ENCODE measurements at regions not wholly inside any gene's neighbourhood (a gene's known extent, or its start where the extent isn't known, plus 50 kb on each side); places are given as distances from the start of the nearest gene placed in this dataset.

DNA sequence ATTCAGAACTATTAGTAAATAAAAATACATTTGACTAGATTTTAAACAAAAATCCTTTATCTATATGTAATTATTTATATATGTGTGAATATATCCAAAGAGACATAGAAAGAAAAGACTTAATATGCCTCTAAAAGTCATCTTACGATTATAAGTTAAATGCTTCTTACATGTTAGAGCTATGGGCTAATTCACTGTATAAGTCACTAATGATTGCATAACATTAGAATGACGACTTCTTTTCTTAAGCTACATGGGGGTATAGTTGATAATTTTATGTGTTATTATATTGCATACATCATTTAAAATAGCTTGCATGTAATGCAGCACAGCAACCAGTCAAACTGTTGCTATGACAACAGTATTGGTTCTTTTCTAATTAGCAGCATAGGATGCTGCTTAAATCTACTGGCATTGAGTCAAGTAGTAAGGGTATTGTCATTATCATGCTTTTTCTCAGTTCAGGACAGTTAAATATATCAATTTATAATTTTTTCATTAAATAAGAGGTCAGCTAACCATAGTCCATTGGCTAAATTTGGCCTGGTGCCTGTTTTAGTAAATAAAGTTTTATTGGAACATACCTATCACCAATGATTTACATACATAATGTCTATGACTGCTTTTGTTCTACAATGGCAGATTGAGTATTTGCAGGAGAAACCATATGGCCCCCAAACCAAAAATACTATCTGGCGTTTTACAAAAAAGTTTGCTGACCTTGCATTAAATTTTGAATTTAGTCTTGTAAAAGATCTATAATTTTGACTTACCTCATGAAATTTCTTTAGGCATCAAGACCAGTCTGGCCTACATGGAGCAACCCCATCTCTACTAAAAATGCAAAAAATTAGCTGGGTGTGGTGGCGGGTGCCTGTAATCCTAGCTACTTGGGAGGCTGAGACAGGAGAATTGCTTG lies 207.7 kb upstream of the ZSWIM2 start:
- ChIA-PET POLR2A (no interaction called here), SMC1A (ENCODE audit: uncharacterized antibody, unreplicated experiment) (interaction anchor here (0.7 to 1.1 kb wide), 4 partner anchors 95 to 533 kb away, joined by 3 read pairs; no protein-coding TSS in a partner anchor), RAD21 (ENCODE audit: unreplicated experiment) (no interaction called here), CTCF (interaction anchor here (0.6 kb wide), 1 partner anchor 154 kb away, joined by 3 read pairs; no protein-coding TSS in a partner anchor)
- Histone ChIP-seq H3K36me3 (ENCODE audit: control insufficient read depth in 2 of 2, insufficient read depth in 2 of 2, low read length in 1 of 2) (no peaks in the 10 kb centered on the region), H4K20me1 (ENCODE audit: control insufficient read depth, insufficient read depth) (no peaks in the 10 kb centered on the region), H3K9ac (ENCODE audit: control insufficient read depth, insufficient read depth, low read length) (no peak overlapping the region), H3K27ac (ENCODE audit: control insufficient read depth, insufficient read depth) (no peak overlapping the region), H3K4me1 (ENCODE audit: control insufficient read depth, insufficient read depth, low read length) (no peaks in the 10 kb centered on the region), H3K4me2 (ENCODE audit: control insufficient read depth, insufficient read depth) (no peak overlapping the region), H2AFZ (ENCODE audit: control insufficient read depth, low read depth, low read length) (no peak overlapping the region), H3K9me3 (replicated peaks; ENCODE audit: control insufficient read depth, insufficient read depth, low read length) (no peaks in the 10 kb centered on the region), H3K4me3 (no peak overlapping the region), H3K27me3 (replicated peaks in 1 of 2; ENCODE audit: control insufficient read depth in 2 of 2, insufficient read depth in 2 of 2, low read length in 1 of 2) (no peaks in the 10 kb centered on the region; a peak in 2 of 4 replicates), H3K79me2 (ENCODE audit: control insufficient read depth, insufficient read depth, low read length) (no peaks in the 10 kb centered on the region)
- ATAC-seq (no peak), DNase-seq (ENCODE audit: low read depth, low spot score) (no peak), FAIRE-seq (no peak)
- in situ Hi-C loops (cut with MboI) (no loop called here), intact Hi-C loops (cut with micrococcal nuclease; ENCODE audit: unreplicated experiment) (loop anchor here (10.0 kb wide), 1 partner anchor 388 kb away; the partner anchor contains the start of gene CALCRL)
- WGBS (ENCODE audit: insufficient coverage, insufficient replicate concordance, low lambda C conversion rate, missing lambda C conversion rate): 29% methylated on average over 4 of the region's 4 CpGs
- BruUV-seq (replicated peaks): no TSS peak
- TF ChIP-seq PRDM15 (CRISPR knock-in tag; IDR thresholded peaks at IDR 0.05) (no peak), ZNF384 (IDR thresholded peaks at IDR 0.05; ENCODE audit: borderline replicate concordance, low read depth, low read length) (no peak), ATF7 (IDR thresholded peaks at IDR 0.05; ENCODE audit: low read depth) (no peak), MYB (IDR thresholded peaks at IDR 0.05; ENCODE audit: borderline replicate concordance, low read depth, low read length) (no peak), NFYA (IDR thresholded peaks at IDR 0.05; ENCODE audit: borderline replicate concordance, low read depth, low read length) (no peak), RCOR1 (conservative IDR thresholded peaks at IDR 0.05; ENCODE audit: low read depth, low read length) (no peak), NRF1 (conservative IDR thresholded peaks at IDR 0.05; ENCODE audit: low read depth, low read length) (no peak), CREM (IDR thresholded peaks at IDR 0.05; ENCODE audit: low read depth) (no peak), CBFB (IDR thresholded peaks at IDR 0.05; ENCODE audit: low read depth) (no peak), EGR1 (IDR thresholded peaks at IDR 0.05; ENCODE audit: borderline replicate concordance in 1 of 2, low read depth in 2 of 2, low read length in 2 of 2) (no peak), SMAD5 (IDR thresholded peaks at IDR 0.05; ENCODE audit: low read depth) (no peak), USF1 (IDR thresholded peaks at IDR 0.05; ENCODE audit: borderline replicate concordance, extremely low read length, insufficient read depth, low read depth, low read length) (no peak), RUNX3 (IDR thresholded peaks at IDR 0.05; ENCODE audit: low read length) (no peak)
- TF ChIP-seq, protein P1, sequence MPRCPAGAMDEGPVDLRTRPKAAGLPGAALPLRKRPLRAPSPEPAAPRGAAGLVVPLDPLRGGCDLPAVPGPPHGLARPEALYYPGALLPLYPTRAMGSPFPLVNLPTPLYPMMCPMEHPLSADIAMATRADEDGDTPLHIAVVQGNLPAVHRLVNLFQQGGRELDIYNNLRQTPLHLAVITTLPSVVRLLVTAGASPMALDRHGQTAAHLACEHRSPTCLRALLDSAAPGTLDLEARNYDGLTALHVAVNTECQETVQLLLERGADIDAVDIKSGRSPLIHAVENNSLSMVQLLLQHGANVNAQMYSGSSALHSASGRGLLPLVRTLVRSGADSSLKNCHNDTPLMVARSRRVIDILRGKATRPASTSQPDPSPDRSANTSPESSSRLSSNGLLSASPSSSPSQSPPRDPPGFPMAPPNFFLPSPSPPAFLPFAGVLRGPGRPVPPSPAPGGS (IDR thresholded peaks at IDR 0.05; ENCODE audit: borderline replicate concordance, insufficient read depth, low read depth, low read length, poor library complexity, severe bottlenecking): no peak

All from GM12878 (cell line).